ENCODE measurements at regions not wholly inside any gene's neighbourhood (a gene's known extent, or its start where the extent isn't known, plus 50 kb on each side); places are given as distances from the start of the nearest gene placed in this dataset.

GRCh38 chr1:177476676-177477075 lies 305.9 kb downstream of the BRINP2 start:
- TF ChIP-seq EGR1 (IDR thresholded peaks at IDR 0.05) (no peak), RAD21 (IDR thresholded peaks at IDR 0.05; ENCODE audit: low read depth) (no peak), REST (IDR thresholded peaks at IDR 0.05; ENCODE audit: low read depth) (no peak), CEBPB (IDR thresholded peaks at IDR 0.05) (no peak), USF1 (IDR thresholded peaks at IDR 0.05) (no peak), NFIC (IDR thresholded peaks at IDR 0.05) (no peak), MAX (IDR thresholded peaks at IDR 0.05) (no peak), EP300 (IDR thresholded peaks at IDR 0.05; ENCODE audit: borderline replicate concordance) (no peak), TAF1 (IDR thresholded peaks at IDR 0.05; ENCODE audit: low read depth) (no peak), TCF12 (IDR thresholded peaks at IDR 0.05; ENCODE audit: low read depth) (no peak)
